Forelimb muscle (tissue), 1 donor: ENCODE measurements at regions not wholly inside any gene's neighbourhood (a gene's known extent, or its start where the extent isn't known, plus 50 kb on each side); places are given as distances from the start of the nearest gene placed in this dataset.
"Not testable (repeated sequence)": the region's sequence is repeated elsewhere in the genome, so short reads cannot be mapped to it uniquely, and the experiment has no call there.

Source experiments
- DNase-seq: peaks from one replicate; pipeline ENCODE4 v3.0.0-alpha.2; 2013; ENCODE audit warnings: low read depth

DNA sequence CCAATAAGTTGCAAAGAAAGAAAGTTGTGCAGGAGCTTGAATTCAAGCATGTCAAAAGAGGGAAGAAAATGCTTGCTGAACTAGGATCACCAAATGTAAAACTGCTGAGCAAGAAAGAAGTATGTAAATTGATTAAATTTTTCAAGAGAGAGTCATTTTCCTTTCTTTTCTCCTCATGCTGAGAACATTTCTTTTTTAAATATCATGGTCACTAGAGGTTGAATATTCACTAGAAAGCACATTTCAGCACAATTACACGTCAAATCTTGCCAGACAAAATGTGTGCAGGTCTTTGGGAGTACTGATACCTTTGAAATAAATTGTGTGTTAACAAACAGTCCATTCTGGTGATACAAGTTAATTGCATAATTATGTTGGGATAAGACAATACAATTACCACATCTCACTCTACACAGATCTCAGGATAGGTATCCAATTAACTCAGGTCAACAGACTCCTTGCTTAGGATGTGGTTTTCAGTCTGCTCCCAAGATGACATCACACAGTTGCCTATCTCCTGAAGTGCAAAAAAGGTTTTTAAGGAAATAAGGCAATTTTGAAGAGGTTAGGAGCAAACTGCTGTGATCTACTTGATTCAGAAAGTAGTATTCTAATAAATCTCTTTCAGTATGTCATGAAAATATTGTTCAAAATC is 862.2 kb downstream of the RPS29 start:
- DNase-seq: no peak

- DNase-seq: no peak
These were observed 871.8 kb downstream of the RPS29 start for GRCh38 chr14:48714366-48714765.

DNA sequence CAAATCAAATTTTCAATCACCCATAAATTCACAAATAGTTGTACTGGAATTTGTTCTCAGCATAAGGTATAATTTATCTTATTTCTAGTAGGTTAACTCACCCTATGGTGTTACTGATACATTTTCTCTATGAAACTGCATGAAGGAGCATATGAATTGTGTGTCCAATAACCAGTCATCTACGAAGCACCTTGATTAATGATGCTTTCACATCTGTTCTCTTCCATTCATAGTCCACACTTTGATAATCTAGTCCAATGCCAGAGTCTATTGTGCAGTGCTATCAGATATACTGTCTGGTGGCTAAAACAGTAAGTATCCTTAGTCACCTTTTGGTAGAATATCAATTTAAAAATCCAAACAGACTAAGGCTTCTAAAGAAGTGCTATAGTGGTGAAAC is 876.0 kb downstream of the RPS29 start:
- DNase-seq: no peak

- no peak for DNase-seq
These were observed 876.8 kb downstream of the RPS29 start for GRCh38 chr14:48709277-48709785.

- DNase-seq: no peak
These were observed 881.5 kb downstream of the RPS29 start for GRCh38 chr14:48704639-48705038.

- DNase-seq: no peak
These were observed 882.3 kb downstream of the RPS29 start for GRCh38 chr14:48703728-48704467.

DNA sequence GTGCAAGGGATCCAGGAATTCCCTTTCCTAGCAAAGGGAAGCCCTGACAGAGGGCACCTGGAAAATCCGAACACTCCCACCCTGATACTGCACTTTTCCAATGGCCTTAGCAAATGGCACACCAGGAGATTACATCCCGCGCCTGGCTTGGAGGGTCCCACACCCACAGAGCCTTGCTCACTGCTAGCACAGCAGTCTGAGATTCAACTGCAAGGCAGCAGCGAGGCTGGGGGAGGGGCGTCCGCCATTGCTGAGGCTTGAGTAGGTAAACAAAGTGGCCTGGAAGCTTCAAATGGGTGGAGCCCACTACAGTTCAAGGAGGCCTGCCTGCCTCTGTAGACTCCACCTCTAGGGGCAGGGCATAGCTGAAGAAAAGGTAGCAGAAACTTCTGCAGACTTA is 888.8 kb downstream of the RPS29 start:
- DNase-seq: not testable (repeated sequence)

DNA sequence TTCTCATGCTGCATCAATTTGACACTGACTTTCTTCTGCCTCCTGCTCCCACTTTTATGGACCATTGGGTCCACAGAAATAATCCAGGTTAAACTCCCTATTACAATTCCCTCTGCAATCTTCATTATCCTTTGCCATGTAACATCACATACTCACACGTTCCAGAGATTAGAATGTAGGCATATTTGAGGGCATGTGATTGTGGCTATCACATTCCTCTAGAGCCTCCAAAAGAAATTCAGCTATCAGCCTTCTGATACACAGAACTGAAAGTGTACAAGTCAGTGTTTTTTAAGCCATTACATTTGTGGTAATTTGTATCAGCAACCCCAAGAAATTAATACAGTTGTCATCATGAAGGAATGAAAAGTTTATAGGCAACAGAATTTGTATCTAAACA is 892.4 kb downstream of the RPS29 start:
- no peak for DNase-seq

GRCh38 chr14:48690349-48690748 is 895.8 kb downstream of the RPS29 start:
- no peak for DNase-seq

- no peak for DNase-seq
These were observed 899.5 kb downstream of the RPS29 start for GRCh38 chr14:48686650-48687049.

DNA sequence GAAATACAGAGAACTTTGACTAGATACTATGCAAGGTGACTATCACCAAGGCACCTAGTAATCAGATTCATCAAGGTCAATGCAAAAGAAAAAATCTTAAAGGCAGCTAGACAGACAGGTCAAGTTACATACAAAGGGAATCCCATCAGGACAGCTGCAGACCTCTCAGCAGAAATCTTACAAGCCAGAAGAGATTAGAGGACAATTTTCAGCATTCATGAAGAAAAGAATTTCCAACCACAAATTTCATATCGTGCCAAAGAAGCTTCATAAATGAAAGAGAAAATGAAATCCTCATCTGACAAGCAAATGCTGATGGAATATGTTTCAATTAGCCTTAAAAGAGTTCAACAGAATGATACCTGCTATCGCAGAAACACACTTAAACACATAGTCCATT is 913.7 kb downstream of the RPS29 start:
- DNase-seq: no peak

DNA sequence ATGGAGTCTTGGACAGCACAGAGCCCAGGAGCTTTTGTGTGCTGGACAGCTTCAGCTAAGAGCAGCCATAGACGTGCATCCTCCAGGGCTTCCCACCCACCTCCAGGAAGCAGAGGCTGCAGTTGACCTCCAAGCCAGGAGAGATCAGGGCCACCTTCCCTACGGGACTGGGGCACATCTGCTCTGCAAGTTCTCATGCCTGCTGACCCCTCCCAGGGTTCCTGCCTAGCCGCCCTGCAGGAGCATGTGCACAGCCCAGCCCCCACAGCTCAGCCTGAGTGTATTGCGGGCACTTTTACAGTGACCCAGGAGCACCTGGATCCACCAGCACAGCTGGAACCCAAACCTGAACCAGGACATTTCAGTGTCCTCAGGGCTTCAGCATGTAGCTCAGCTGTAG is 915.2 kb downstream of the RPS29 start:
- no peak for DNase-seq

DNA sequence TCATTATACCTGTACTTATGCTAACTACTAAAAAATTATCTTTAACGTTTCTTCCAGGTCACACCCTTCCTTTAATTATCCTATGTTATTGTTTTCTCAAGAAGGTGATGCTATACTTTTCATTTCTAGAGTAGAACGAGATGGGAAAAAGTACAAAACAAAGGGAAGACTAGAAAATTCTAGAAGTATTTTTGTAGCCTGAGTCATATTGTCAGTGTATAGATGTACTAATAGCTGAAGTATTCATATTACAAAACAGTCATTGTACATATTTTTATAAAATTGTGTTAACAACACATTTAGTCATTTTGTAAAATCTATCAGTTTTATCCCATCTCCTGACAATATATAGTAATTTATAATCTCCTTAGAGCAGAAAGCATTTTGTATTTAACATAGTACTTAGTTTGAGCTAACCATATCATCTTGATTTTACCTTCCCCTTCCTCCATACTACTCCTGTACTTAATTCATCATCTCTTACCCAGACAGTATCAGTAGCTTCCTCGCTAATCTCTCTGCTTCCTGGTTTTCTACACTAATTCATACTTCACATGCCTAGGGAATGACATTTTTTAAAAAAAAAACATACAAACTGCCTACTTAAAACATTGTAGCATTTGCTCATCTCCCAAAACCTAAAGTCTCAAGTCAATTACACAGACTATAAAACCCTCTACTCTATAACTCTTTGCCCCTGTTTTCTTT is 920.9 kb downstream of the RPS29 start:
- DNase-seq: no peak

DNA sequence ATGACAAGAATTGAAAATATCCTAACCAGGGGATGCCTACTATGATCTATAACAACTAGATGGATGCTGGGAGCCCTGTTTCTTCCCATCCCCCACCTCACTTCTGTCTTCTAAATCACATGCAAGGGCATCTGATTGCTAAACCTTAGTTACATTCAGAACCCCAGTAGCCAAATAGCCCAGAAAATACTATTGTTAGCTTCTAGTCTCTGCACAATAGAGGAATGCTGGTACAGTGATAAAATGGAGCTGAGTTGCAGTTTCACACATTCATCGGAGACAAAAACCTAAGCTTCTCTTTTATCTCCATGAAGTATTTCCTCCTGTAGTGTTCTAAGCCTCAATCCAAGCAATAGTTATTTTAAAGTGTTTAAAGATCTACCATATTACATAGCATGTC is 942.9 kb downstream of the RPS29 start:
- DNase-seq: no peak

- no peak for DNase-seq
These were observed 953.5 kb upstream of the MDGA2 start for GRCh38 chr14:48628870-48629269.

DNA sequence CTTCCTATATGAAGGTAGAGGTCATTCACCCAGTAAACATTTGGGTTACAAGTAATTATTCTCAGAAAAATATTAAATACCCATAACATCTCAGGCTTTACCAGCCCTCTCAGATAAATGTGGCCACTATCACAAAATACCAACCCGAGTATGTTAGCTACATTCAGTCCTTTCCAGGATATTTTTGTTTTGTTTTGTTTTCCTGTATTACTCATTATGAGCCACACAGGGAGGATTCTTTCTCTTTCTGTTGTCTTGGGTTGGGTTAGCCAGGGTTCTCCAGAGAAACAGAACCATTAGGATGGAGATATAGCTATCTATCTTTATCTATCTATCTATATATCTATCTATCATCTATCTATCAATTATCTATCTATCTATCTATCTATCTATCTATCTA is 947.6 kb upstream of the MDGA2 start:
- no peak for DNase-seq

DNA sequence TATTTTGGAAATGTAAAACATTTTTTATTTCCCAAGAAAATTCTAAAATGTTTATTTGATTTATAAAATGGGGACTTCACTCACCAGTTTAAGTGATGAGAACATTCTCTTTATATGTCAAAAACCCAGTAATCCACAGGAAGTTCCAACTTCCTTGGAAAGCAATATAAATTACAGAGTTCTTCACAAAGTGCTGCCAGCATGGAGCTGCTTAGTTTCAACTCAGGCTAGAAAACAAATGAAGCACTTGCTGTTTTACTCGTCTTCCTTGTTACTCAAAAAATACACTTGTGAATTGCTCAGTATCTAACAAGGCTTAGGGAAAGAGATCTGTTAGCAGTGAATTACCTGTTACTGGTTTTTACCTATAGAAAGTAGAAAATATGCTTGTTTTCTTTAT is 942.7 kb upstream of the MDGA2 start:
- no peak for DNase-seq

DNA sequence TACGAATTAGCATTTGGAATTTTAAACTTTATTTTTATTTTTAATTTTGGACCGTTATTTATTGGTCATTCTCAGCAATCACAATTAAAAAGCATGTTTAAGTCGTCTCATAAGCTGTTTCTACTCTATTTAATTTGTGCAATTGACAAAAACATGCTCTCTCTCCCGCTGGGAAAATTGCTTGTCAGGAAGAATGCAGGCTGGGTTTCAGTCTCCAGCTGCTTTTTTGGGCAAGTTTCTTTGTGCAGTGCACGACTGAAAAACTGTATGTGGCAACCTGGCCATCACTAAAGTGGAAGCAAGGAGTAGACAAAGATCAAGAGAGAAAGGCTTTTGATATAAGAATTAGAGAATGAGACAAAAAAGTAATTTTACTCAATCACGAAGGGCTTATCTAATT is 941.5 kb upstream of the MDGA2 start:
- DNase-seq: no peak

DNA sequence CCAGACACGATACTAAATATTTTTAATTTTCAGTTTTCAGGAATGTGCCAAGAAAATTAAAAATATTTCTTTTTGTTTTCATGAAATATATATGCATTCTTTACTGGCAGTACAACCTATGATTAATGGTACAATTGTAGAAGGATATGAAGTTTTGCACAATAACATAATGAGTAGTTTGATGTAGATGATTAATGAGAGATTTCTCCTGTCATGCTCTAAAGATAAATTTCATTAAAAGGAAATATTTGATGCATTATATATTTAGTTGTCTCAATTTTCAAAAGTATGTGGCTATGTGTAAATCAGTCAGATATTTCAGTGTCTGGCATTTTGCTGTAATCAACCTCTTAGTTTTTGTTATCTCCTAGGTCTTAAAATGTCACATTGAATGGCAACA is 940.2 kb upstream of the MDGA2 start:
- DNase-seq: no peak

DNA sequence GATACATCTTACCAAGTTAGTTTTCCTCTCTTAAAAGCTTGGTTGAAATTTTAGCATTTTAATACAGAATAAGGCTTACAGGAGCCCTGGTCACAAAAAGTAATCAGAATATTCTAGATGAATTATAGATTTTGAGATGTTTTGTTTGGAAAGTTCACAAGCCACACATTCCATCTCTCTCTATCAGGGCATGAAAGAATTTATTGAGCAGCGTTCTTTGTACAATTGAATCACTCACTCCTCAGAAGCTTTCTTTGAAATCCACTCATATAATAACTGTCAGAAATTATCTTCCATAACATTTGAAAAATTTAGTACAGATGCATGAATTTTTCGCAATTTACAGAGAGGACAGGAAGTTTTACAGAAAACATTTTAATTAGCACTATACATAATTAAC is 938.6 kb upstream of the MDGA2 start:
- no peak for DNase-seq

DNA sequence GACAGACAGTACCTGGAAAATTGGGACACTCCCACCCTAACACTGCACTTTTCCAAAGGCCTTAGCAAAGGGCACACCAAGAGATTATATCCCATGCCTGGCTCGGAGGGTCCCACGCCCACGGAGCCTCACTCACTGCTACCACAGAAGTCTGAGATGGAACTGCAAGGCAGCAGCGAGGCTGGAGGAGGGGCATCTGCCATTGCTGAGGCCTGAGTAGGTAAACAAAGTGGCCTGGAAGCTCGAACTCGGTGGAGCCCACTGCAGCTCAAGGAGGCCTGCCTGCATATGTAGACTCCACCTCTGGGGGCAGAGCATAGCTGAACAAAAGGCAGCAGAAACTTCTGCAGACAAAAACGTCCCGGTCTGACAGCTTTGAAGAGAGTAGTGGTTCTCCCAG is 931.6 kb upstream of the MDGA2 start:
- not testable (repeated sequence) for DNase-seq

DNA sequence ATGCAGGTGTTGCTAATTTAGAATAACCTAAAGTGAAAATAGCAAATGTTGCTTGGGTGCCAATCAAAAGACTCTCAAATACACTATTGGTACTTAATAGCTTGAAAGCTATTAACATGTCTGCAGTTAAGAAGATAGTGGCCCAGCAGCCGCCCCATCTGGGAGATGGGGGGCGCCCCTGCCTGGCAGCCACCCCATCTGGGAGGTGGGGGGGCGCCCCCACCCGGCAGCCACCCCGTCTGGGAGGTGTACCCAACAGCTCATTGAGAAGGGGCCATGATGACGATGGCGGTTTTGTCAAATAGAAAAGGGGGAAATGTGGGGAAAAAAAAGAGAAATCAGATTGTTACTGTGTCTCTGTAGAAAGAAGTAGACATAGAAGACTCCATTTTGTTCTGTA is 923.1 kb upstream of the MDGA2 start:
- DNase-seq: no peak

- DNase-seq: no peak
These were observed 910.7 kb upstream of the MDGA2 start for GRCh38 chr14:48586099-48586498.
